Activated CD4-positive, alpha-beta T cell treated with anti-CD3 and anti-CD28 coated beads, Interleukin-2, amount 50 U/mL, for 48 hours (primary cell): ENCODE measurements at regions not wholly inside any gene's neighbourhood (a gene's known extent, or its start where the extent isn't known, plus 50 kb on each side); places are given as distances from the start of the nearest gene placed in this dataset.

Experiments
- DNase-seq, 2 experiments: peaks; one replicate each; pipeline ENCODE4 v3.0.0-alpha.2; 2020

DNA sequence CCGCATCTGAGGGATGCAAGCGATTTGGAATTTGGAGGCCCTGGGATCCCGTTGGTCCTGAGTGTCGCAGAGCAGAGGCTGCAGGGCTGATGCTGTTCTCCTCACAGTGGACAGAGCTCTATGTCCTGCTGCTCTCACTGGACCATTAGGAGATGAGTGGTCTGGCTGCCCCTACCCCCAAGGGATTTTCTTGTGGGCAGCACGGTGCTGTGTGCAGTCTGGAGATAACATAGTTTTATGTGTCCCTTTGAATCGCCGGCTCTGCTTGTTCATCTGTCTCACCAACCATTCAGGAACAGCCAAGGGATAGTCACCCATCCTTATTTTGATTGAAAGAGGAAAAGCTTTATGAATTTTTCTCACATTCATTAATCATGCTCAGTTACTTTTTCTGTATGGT is 49.9 kb downstream of the CHRM3 start:
- DNase-seq: no peak

DNA sequence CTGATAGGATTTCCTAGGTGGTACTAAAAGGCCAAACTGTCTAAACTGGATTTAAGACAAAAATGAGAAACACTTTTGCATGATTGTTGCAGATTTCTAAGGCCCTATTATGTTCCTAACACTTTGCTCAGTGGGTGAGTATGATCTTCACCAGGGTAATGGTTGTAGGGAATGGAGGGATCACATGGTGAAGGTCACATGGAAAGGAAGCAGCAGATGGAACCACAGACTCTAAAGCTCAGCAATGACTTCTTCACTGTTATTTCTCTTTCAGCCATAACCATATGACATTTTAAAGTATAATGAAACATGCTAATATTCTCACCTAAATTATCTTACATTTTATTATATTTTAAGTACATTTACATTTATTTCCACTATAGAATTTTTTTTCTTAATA is 51.5 kb downstream of the CHRM3 start:
- DNase-seq: no peak

DNA sequence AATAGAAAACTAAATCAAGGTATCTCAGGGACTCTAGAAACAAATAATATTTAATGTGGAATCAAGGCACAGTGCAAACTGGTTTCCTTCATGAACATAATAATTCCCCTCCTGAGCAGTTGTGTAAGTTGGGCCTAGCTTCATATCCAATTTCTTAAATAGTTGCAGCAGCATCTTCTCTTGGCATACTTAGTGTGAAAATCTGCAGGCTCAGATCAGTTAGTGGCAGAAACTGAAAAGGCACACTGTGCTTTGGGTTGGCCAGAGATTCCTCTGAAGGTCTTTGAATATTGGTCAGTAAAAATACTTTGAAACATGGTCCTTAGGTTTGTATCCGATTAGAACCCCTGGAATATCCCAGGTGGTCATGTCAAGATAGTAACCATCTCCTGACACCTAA is 52.5 kb downstream of the CHRM3 start:
- DNase-seq: no peak

DNA sequence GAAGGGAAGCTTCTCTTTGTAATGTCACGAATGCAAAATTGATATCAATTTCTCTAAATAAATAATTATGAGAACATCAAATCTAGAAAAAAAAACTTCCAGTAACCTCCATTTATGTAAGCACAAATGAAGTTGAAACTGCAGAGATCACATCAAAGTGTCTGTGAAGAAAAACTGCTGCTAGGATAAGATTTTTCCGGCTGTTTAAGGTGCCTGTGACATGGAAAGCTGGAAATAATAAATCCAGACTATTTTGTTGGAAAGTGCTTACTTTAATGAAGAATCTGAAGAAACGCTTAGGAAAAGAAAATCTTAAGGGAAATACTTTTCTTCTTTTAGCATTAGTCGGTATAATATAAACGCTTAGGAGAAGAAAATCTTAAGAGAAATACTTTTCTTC is 57.0 kb downstream of the CHRM3 start:
- DNase-seq: no peak

DNA sequence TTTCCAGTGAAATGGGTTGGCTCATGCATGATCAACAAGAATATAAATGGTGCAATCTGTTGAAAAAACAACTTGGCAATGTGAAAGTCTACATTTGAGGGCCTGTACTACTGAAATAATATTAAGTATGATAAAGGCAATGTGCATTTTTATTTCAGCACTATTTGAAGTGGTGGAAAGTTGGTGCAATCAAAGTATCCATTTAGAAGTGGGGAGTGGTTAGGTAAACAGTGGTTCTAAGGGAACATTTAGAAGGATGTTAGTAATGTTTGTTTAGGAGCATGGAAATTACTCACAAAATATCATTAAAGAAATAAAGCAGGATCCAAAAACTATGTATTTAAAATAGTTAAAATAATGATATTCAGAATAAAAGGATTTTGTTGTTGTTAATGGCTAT is 60.2 kb downstream of the CHRM3 start:
- no peak for DNase-seq

DNA sequence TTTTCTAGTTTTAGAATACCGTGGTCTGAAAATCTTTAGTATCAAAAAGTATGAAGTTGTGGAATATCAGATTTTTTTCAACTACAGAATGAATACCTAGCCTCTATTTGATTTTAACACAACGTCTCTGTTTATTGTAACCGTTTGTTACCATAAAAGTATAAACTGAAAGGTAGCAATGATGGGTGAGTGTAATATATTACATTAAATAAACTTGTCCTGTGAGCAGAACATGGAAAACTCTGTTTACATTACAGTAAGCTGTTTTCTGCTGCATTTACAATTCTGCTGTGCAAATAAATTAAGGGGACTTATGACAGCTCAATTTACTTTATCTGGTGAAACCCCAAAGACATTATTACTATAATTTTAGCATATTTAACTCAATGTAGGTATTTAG is 62.5 kb downstream of the CHRM3 start:
- no peak for DNase-seq

DNA sequence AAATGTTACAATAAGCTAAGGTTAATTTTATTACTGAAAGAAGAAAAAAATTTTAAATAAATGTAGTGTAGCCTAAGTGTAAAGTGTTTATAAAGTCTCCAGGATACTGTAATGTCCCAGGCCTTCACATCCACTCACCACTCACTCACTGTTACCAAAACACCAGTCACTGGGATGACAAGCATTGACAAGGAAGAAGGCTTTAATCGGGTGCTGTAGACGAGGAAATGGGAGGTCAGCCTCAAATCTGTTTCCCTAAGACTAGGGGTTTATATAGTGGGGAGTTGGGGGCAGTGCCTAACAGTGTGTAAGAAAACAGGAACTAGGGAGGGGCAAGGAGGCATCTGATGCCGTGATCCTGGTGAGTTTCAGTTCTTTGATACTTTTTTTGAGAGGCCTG is 69.4 kb downstream of the CHRM3 start:
- DNase-seq: no peak

DNA sequence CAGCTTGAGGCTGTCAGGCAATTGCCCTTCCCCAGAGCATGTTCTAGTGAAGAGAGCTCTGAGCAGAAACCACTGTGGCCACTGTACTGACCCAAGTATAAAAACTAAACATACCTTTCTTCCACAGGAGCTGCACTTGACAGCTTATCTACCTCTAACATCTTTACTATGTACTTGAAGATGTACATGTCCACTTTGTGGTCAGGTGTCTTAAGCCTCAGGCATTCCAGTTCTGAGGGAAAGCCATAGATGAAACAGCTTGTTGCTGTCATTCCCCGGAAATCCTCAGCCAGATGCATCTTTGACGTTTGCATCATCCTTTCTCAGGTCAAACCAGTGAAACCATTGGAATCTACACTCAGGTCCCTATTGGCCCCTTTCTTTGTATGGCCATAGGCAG is 70.4 kb downstream of the CHRM3 start:
- DNase-seq: no peak

DNA sequence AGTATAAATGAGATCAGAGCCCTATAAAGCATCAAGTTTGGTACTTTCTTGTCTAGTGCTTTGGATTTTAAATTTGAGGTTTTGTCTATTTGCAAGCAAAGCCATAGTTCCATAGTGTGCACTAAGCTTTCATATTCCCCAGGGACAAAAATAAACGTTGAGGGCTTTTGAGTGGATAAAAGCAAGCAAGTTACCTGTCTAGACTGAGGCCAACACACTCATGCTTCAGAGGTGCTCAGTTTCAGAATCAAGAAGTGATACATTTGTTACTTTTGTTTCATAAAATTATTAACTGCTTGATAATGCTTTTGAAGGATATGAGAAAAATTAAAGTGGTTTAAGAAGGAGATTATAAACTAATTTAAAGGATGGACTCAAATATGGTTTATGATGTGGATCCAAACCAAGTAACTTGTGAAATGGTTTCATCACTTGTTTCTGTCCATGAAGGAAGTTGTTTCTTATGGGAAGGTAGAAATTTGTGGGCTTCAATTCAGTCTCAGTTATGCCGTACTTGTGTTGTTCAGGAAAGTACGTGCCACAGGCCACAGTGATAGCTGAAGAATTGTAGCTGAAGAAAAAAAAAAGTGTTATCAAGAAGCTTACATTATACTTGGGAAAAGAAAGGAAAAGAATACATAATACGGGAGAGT is 71.2 kb downstream of the CHRM3 start:
- no peak for DNase-seq

DNA sequence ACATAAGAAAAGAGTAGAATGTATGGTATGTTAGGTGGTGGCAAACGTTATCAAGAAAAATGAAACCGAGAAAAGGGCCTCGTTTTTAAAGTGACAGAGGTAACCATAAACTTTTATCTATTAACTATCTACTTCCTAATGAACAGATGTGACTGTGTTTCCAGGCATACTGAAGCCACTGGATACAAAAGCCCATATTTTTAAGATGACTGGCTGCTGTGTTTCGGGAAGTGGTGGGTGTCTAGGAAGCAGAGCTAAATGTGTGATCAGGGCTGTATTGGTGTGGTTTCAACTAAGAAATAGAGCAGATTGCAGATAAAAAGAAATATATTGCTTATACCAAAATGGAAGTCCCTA is 71.8 kb downstream of the CHRM3 start:
- DNase-seq: no peak

DNA sequence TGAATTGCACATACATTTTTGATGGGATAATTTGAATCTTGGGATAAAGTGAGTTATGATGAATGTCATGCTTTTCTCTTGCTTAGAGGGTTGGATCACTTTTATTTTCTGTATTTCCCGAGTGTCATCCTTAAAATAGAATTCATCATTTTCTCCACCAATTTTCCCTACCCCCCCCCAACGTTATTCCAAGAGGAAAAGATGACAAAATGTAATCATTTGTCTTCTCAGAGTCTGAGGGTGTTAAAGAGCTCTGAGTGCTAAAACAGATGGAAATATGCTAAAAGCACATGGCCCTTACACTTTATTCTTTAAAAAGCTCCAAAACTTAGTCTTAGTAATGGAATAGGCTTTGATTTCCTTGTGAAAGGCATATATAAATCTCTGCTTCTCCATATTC is 81.4 kb downstream of the CHRM3 start:
- no peak for DNase-seq

DNA sequence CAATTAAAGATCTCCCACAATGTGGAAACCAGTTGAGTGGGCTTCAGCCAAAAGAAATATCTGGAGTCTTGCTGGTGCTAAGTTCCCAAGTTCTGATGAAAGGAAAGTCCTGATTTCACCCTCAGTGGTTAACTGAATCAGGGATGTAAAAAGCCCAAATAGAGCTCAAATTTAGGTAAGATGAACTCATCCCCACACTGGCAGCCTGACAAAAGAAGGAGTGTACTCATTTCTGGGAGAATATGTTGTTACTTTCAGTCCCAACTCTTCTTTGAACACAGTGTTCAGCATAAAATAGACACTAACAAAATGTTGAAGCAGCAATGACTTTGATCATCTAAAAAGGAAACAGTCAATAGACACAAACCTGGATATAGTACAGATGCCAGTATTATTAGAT is 91.7 kb downstream of the CHRM3 start:
- no peak for DNase-seq

DNA sequence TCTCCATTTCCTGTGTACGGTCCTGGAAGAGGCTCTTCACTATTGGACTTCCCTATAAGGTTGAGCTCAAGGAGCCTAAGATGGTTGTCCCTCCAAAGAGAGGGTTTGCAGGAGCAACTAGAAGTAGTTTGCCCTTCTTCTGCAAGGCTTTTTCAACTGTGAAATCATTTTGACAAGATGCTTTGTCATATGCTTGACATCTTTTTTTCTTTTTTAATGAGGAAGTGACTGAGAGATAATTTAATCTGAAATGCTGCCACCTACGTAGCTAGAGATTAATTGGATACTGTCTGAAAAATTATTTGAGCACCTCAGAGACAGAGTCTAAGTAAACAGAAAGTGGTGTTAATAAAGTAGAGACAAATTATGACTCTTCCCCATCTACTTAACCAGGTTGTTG is 97.0 kb downstream of the CHRM3 start:
- DNase-seq: no peak

DNA sequence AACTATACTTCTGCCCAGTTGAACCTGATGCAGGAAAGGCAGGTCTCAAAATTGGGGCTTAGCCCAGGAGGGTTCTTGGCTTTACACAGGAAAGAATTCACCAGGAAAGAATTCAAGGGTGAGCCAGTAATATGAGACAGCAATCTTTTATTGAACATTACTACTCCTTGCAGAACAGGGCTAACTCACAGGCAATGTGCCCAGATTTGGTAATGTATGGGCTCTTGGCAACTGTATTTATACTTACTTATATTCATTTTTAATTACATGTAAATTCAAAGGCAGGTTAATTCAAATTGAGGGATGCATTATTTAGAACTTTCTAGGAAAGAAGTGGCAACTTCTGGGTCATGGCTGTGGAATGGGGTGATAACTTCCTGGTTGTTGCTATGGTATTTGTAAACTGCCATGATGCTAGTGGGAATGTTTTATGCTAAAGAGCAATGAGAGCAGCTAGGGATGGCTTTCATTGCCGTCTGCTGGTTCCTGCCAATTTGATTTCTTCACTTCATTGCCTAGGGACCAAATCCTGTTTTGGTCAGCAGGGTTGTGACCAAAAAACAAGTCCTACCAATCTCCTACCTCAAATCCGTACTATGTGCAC is 107.5 kb downstream of the CHRM3 start:
- DNase-seq: no peak

DNA sequence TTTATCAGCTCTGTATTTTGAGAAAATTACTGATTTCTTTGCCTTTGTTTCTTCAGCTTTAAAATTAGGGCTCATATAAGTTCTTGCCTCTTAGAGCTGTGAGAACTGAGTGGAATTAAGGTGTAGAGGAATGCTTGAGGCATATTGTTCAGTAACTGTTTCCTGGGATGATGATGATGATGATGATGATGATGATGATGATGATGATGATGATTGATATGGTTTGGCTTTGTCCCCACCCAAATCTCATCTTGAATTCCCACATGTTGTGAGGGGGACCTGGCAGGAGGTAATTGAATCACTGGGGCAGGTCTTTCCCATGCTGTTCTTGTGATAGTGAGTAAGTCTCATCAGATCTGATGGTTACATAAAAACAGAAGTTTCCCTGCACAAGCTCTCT is 118.7 kb downstream of the CHRM3 start:
- no peak for DNase-seq

DNA sequence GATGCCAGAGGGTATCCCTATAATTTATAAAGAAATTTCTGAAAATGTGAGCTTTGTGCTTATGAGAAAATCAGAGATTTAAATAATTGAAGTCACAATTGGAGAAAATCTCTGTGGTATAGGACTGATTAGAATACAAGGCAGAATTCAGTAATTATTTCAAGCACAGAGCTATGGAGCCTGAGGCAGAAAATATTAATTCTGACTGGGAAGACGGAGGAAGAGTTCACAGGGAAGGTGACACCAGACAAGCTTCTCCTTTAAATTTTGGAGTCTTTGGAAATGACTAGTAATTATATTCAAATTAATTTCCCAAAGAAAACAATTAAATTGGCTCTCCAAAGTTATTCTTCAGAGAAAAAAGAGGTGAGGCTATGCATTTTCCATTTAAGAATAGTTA is 121.5 kb downstream of the CHRM3 start:
- DNase-seq: no peak

DNA sequence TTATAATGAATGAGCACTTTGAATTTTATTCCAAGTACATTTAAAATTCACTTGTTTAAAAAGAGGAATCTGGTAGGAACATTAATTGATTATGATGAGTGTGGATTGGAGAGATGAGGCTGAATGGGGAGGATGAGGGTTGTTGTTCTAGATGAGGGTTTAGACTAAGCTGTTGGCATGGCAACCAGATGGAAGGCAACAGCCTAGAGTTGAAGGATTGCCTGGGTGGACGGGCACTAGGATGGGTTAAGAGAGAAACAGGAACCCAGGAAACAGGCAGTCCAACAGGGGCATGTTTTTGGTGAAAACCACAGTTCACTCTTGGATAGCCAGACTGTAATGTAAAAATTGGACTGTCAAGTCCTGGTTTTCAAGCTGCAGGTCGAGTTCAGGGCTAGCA is 125.5 kb downstream of the CHRM3 start:
- no peak for DNase-seq

DNA sequence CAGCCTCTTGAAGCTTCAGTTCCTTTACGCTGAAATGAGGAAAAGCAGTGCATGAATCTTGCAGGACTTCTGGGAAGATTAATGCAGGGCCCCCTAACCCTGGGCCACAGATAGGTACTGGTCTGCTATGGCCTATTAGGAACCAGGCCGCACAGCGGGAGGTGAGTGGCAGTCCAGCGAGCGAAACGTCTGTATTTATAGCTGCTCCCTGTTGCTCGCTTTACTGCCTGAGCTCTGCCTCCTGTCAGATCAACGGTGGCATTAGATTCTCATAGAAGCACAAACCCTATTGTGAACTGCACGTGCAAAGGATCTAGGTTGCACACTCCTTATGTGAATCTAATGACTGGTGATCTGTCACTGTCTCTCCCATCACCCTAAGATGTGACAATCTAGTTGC is 130.2 kb downstream of the CHRM3 start:
- no peak for DNase-seq

DNA sequence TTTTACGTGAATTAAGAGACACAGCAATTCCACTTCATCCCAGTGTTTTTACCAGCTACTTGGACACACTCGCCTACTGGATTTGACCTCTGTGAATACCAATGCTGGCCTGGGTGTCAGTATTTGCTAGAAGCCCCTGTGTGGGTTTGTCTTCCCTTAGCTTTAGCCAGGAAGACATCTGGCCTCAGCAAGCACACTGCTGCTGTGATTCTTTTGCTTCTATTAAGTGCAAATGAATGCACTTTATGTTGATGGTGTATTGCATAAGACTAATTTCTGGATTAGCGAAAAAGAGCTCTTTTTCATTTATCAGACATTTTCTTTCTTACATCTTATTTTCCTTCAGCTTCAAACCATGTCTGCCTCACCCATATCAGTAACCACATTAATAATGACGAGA is 140.0 kb downstream of the CHRM3 start:
- DNase-seq: no peak

DNA sequence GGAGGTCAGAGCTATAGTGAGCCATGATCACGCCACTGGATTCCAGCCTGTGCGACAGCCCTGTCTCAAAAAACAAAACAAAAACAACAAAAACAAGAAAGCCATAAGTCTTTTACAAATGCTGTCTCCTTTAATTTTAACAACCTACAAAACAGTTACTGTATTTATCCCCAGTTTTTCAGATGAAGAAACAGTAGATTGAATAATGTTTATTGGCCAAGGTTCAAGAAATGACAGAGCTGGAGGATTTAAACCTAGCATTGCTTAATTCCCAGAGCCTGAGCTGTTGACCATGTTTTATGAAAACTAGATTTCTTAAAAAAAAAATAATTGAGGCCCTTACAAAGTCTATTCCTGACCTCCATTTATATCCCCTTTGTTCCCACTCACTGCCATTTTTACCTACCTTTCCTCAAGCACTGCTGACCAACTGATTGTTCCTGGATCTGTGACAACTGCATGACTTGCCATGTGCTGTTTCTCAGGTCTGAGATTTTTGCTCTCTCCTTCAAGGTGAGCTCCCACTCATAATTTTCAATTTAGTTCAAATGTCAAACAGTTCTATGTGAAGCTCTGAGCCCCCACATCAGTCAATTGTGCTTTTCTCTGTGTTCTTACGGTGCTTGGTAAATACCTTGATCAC is 140.8 kb downstream of the CHRM3 start:
- DNase-seq: no peak

DNA sequence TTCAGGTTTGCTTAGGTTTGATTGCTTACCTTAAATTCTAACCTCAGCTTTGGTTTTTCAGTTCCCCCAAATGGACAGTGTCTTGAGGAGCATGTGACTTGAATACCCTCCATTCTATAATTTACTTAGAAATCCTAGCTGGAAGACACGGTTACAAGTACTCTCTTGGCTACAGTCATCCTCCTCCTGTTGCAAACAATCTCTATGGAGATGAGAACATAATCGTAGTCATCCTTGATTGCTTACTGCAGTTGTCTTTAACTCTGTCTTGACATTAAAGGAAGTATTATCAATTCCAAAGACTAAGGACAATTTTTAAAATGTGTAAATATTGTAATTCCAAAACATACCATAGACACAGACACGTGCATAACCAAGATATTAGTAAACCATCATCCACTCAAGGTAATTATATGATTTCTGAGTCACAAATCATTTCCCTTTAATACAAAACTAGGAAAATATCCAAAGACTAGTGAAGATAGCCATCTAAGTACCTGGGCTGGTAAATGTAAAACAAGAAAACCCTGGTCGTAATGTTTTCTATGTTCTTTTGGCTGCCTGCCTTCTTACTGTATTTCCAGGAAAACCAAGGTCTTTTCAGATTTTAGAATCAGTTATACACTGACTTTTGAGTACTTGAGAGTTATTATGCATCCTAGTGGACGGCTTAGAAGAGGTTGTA is 149.9 kb downstream of the CHRM3 start:
- DNase-seq: no peak

DNA sequence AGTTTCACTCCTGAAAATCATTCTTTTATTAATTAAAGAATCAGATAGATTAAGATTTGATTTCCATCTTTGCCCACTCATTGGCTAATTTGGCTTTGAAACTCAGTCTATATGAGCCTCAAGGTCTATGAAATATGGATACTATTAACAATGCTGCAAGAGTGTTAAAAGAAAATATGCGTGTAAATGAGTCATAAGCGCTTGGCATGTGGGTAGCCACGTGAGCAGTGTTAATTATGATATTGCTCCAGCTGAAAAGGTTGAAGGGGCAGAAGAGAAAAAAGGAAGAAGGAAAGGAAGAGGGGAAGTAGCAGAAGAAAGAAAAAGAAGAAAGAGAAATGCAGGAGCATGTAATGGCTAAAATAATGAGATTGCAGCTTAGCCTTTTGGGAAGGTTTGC is 151.4 kb downstream of the CHRM3 start:
- DNase-seq: no peak

DNA sequence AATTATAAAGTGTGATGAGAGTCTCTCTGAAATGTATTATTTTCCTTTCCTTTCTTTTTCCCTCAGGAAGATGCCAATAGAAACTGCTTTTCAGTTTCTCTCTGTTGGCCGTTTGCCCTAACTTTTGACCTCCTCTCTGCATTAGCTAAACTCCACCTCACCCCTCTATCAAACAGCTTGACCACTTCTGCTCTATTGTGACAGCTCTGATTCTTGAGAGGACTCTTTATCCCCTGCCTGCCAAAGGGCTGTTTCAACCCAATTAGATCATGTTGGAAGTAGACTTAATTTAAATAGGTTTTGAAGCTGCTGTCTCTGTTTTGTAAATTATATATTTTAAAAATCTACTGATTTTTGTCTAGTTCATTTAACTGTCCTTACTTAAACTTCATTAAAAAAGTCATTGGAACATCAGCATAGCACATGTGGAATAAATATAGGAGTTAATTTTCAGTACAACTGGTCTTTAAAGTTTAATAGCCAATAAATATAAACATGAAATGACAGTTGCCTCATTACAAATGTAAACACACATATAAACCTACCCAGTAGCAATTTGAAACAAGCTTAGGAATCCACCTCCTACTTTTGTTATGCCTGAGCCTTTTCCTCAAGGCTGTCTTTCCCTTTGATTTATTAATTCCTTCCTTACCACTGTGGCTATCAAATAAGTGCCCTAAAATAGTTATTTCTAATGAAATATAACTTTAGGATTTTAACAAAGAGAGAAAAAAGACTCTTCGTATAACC is 152.0 kb downstream of the CHRM3 start:
- no peak for DNase-seq

DNA sequence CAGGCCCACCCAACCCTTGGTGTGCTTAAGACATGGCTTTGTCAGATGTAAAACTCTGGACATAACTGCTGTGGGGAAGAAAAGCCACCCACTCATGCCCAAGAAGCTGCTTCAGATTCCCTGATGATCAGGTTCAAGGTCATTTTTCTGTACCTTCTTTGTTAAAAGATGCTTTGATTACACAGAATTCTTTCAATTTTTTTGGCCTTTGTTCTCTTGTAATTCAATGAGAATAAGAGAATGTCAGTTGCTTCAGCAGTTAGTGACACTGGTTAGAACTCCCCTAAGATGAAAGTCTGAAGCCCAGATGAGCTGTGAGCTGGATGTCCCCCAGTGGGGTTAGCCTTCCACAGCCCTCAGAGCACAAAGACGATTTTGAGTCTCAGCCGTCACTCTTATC is 152.7 kb downstream of the CHRM3 start:
- no peak for DNase-seq
